ENCODE measurements at regions not wholly inside any gene's neighbourhood (a gene's known extent, or its start where the extent isn't known, plus 50 kb on each side); places are given as distances from the start of the nearest gene placed in this dataset.

GRCh38 chr17:15129986-15130385 is 135.1 kb downstream of the PMP22 start:
- ATAC-seq (replicated peaks in 1 of 2) (no peak), DNase-seq (no peak)
- Mint-ChIP-seq H3K27ac (no peak overlapping the region), H3K4me1 (ENCODE audit: low read depth) (no peaks in the 10 kb centered on the region), H3K9me3 (peaks cover 0 to 4% of the 10 kb centered on the region in 2 donors), H3K27me3 (ENCODE audit: low read depth) (peaks cover 12% of the 10 kb centered on the region), H3K4me3 (no peak overlapping the region), H3K36me3 (ENCODE audit: insufficient read depth in 2 of 2) (no peaks in the 10 kb centered on the region)

- no peak overlapping the region for H3K4me3 Mint-ChIP-seq
- H3K9me3 Mint-ChIP-seq: peaks cover 0 to 1% of the 10 kb centered on the region in 2 donors
- no peak overlapping the region for H3K27ac Mint-ChIP-seq
- DNase-seq (no peak), ATAC-seq (replicated peaks in 1 of 2) (no peak)
- no peaks in the 10 kb centered on the region for H3K4me1 Mint-ChIP-seq (ENCODE audit: low read depth)
- no peaks in the 10 kb centered on the region for H3K36me3 Mint-ChIP-seq (ENCODE audit: insufficient read depth in 2 of 2)
- H3K27me3 Mint-ChIP-seq (ENCODE audit: low read depth): peaks cover 9% of the 10 kb centered on the region
Measured at GRCh38 chr17:15124746-15125145, 140.4 kb downstream of the PMP22 start.

GRCh38 chr17:15124264-15124595 is 140.9 kb downstream of the PMP22 start:
- no peak for ATAC-seq (replicated peaks in 1 of 2)

GRCh38 chr17:15123593-15124263 is 141.4 kb downstream of the PMP22 start:
- ATAC-seq (replicated peaks in 1 of 2): no peak
- H3K27ac Mint-ChIP-seq: no peak overlapping the region
- peaks cover 0 to 1% of the 10 kb centered on the region in 2 donors for H3K9me3 Mint-ChIP-seq
- no peak for DNase-seq
- H3K27me3 Mint-ChIP-seq (ENCODE audit: low read depth): no peaks in the 10 kb centered on the region
- no peaks in the 10 kb centered on the region for H3K36me3 Mint-ChIP-seq (ENCODE audit: insufficient read depth in 2 of 2)
- no peaks in the 10 kb centered on the region for H3K4me1 Mint-ChIP-seq (ENCODE audit: low read depth)
- H3K4me3 Mint-ChIP-seq: no peak overlapping the region

More at GRCh38 chr17:15124264-15124595, 140.9 kb downstream of the PMP22 start:
- no peaks in the 10 kb centered on the region for H3K4me1 Mint-ChIP-seq (ENCODE audit: low read depth)
- peaks cover 3% of the 10 kb centered on the region for H3K27me3 Mint-ChIP-seq (ENCODE audit: low read depth)
- H3K4me3 Mint-ChIP-seq: no peak overlapping the region
- no peak for DNase-seq
- H3K36me3 Mint-ChIP-seq (ENCODE audit: insufficient read depth in 2 of 2): no peaks in the 10 kb centered on the region
- H3K27ac Mint-ChIP-seq: no peak overlapping the region
- H3K9me3 Mint-ChIP-seq: peaks cover 0 to 1% of the 10 kb centered on the region in 2 donors

- ATAC-seq (replicated peaks in 1 of 2): no peak
- no peak for DNase-seq
- no peaks in the 10 kb centered on the region for H3K27me3 Mint-ChIP-seq (ENCODE audit: low read depth)
- H3K9me3 Mint-ChIP-seq: peaks cover 0 to 1% of the 10 kb centered on the region in 2 donors
- H3K36me3 Mint-ChIP-seq (ENCODE audit: insufficient read depth in 2 of 2): no peaks in the 10 kb centered on the region
- H3K4me3 Mint-ChIP-seq: no peak overlapping the region
- H3K27ac Mint-ChIP-seq: no peak overlapping the region
- H3K4me1 Mint-ChIP-seq (ENCODE audit: low read depth): no peaks in the 10 kb centered on the region
Measured at GRCh38 chr17:15122857-15123256, 142.3 kb downstream of the PMP22 start.

GRCh38 chr17:15121426-15121825 is 143.7 kb downstream of the PMP22 start:
- Mint-ChIP-seq H3K4me3 (no peak overlapping the region), H3K27ac (no peak overlapping the region), H3K4me1 (ENCODE audit: low read depth) (no peaks in the 10 kb centered on the region), H3K27me3 (ENCODE audit: low read depth) (no peaks in the 10 kb centered on the region), H3K36me3 (ENCODE audit: insufficient read depth in 2 of 2) (peaks cover 0 to 2% of the 10 kb centered on the region in 2 donors), H3K9me3 (peaks cover 3 to 4% of the 10 kb centered on the region in 2 donors)
- DNase-seq: no peak
- no peak for ATAC-seq (replicated peaks in 1 of 2)

GRCh38 chr17:15119968-15120367 is 145.2 kb downstream of the PMP22 start:
- no peaks in the 10 kb centered on the region for H3K4me1 Mint-ChIP-seq (ENCODE audit: low read depth)
- peaks cover 0 to 4% of the 10 kb centered on the region in 2 donors for H3K36me3 Mint-ChIP-seq (ENCODE audit: insufficient read depth in 2 of 2)
- no peak for ATAC-seq (replicated peaks in 1 of 2)
- no peak overlapping the region for H3K4me3 Mint-ChIP-seq
- no peaks in the 10 kb centered on the region for H3K27me3 Mint-ChIP-seq (ENCODE audit: low read depth)
- DNase-seq: no peak
- H3K27ac Mint-ChIP-seq: no peak overlapping the region
- H3K9me3 Mint-ChIP-seq: peaks cover 6 to 7% of the 10 kb centered on the region in 2 donors

- ATAC-seq (replicated peaks in 1 of 2): no peak
- Mint-ChIP-seq H3K36me3 (ENCODE audit: insufficient read depth in 2 of 2) (peaks cover 0 to 4% of the 10 kb centered on the region in 2 donors), H3K9me3 (peaks cover 6 to 7% of the 10 kb centered on the region in 2 donors), H3K27me3 (ENCODE audit: low read depth) (no peaks in the 10 kb centered on the region), H3K4me1 (ENCODE audit: low read depth) (no peaks in the 10 kb centered on the region), H3K4me3 (no peak overlapping the region), H3K27ac (no peak overlapping the region)
- DNase-seq: no peak
Measured at GRCh38 chr17:15117239-15117638, 147.9 kb downstream of the PMP22 start.

GRCh38 chr17:15112846-15113617 is 152.1 kb downstream of the PMP22 start:
- Mint-ChIP-seq H3K36me3 (ENCODE audit: insufficient read depth in 2 of 2) (peaks cover 0 to 4% of the 10 kb centered on the region in 2 donors), H3K27ac (no peak overlapping the region), H3K4me1 (ENCODE audit: low read depth) (no peaks in the 10 kb centered on the region), H3K4me3 (no peak overlapping the region), H3K27me3 (ENCODE audit: low read depth) (no peaks in the 10 kb centered on the region), H3K9me3 (peaks cover 6 to 7% of the 10 kb centered on the region in 2 donors)
- no peak for DNase-seq
- no peak for ATAC-seq (replicated peaks in 1 of 2)

GRCh38 chr17:15109608-15110007 is 155.5 kb downstream of the PMP22 start:
- Mint-ChIP-seq H3K4me1 (ENCODE audit: low read depth) (no peaks in the 10 kb centered on the region), H3K27ac (no peak overlapping the region), H3K27me3 (ENCODE audit: low read depth) (no peaks in the 10 kb centered on the region), H3K4me3 (no peak overlapping the region), H3K36me3 (ENCODE audit: insufficient read depth in 2 of 2) (no peaks in the 10 kb centered on the region), H3K9me3 (no peaks in the 10 kb centered on the region)
- DNase-seq: no peak
- ATAC-seq (replicated peaks in 1 of 2): no peak

- no peak for DNase-seq
- Mint-ChIP-seq H3K27ac (no peak overlapping the region), H3K9me3 (no peaks in the 10 kb centered on the region), H3K4me3 (no peak overlapping the region), H3K36me3 (ENCODE audit: insufficient read depth in 2 of 2) (no peaks in the 10 kb centered on the region), H3K27me3 (ENCODE audit: low read depth) (no peaks in the 10 kb centered on the region), H3K4me1 (ENCODE audit: low read depth) (no peaks in the 10 kb centered on the region)
- ATAC-seq (replicated peaks in 1 of 2): no peak
Measured at GRCh38 chr17:15108992-15109391, 156.1 kb downstream of the PMP22 start.

GRCh38 chr17:15106540-15106939 is 158.6 kb downstream of the PMP22 start:
- no peak for DNase-seq
- H3K27me3 Mint-ChIP-seq (ENCODE audit: low read depth): no peaks in the 10 kb centered on the region
- H3K27ac Mint-ChIP-seq: no peak overlapping the region
- H3K9me3 Mint-ChIP-seq: no peaks in the 10 kb centered on the region
- no peak for ATAC-seq (replicated peaks in 1 of 2)
- H3K4me3 Mint-ChIP-seq: no peak overlapping the region
- no peaks in the 10 kb centered on the region for H3K4me1 Mint-ChIP-seq (ENCODE audit: low read depth)
- no peaks in the 10 kb centered on the region for H3K36me3 Mint-ChIP-seq (ENCODE audit: insufficient read depth in 2 of 2)

- Mint-ChIP-seq H3K9me3 (peaks cover 0 to 2% of the 10 kb centered on the region in 2 donors), H3K4me3 (no peak overlapping the region), H3K27me3 (ENCODE audit: low read depth) (peaks cover 8% of the 10 kb centered on the region), H3K4me1 (ENCODE audit: low read depth) (no peaks in the 10 kb centered on the region), H3K36me3 (ENCODE audit: insufficient read depth in 2 of 2) (no peaks in the 10 kb centered on the region), H3K27ac (no peak overlapping the region)
- no peak for ATAC-seq (replicated peaks in 1 of 2)
- DNase-seq: no peak
Measured at GRCh38 chr17:15103785-15104184, 161.3 kb downstream of the PMP22 start.

Measured in activated T-cell treated with anti-CD3 and anti-CD28 coated beads, Interleukin-2, amount 50 U/mL, for 72 hours (primary cell).